DND-41 (cell line): ENCODE measurements at regions not wholly inside any gene's neighbourhood (a gene's known extent, or its start where the extent isn't known, plus 50 kb on each side); places are given as distances from the start of the nearest gene placed in this dataset.
"Not testable (repeated sequence)": the region's sequence is repeated elsewhere in the genome, so short reads cannot be mapped to it uniquely, and the experiment has no call there.

Source experiments
- ATAC-seq: fragments of 200-7000 bp; cut with Tn5 transposase; 3 replicates; pipeline ENCODE4 v1.9.1; 2021; ENCODE audit warnings: low read depth; ENCODE audit not compliant: insufficient read depth
- DNase-seq: peaks from one replicate; pipeline ENCODE4 v3.0.0-alpha.2; 2020
- H2AFZ ChIP-seq: 2 replicates; pipeline ENCODE4 v1.6.0; 2012; ENCODE audit warnings: low read depth, low read length
- H3K27ac ChIP-seq: 2 replicates; pipeline ENCODE4 v1.5.1; 2012; ENCODE audit warnings: low read length, inconsistent platforms
- H3K27me3 ChIP-seq: fragments of 200-600 bp; sonication (generic); 2 replicates; pipeline ENCODE4 v1.6.0; 2012; ENCODE audit warnings: low read length, mild to moderate bottlenecking, inconsistent platforms; ENCODE audit not compliant: insufficient read depth, poor library complexity
- H3K36me3 ChIP-seq: 2 replicates; pipeline ENCODE4 v1.5.1; 2012; ENCODE audit warnings: low read length, inconsistent platforms; ENCODE audit not compliant: insufficient read depth
- H3K4me1 ChIP-seq: 2 replicates; pipeline ENCODE4 v1.5.1; 2012; ENCODE audit warnings: mild to moderate bottlenecking, low read length; ENCODE audit not compliant: insufficient read depth
- H3K4me2 ChIP-seq: 2 replicates; pipeline ENCODE4 v1.6.0; 2012; ENCODE audit warnings: mild to moderate bottlenecking, moderate library complexity, low read length, inconsistent platforms; ENCODE audit not compliant: insufficient read depth
- H3K4me3 ChIP-seq, 2 experiments: fragments of 200-600 bp in 1 of 2; shearing (Covaris generic) in 1 of 2; 2 replicates each; pipeline ENCODE4 v1.5.1; 2012 to 2016; ENCODE audit warnings: inconsistent platforms in 2 of 2, low read length in 2 of 2, mild to moderate bottlenecking in 2 of 2, low read depth in 1 of 2, moderate library complexity in 1 of 2
- H3K79me2 ChIP-seq: 2 replicates; pipeline ENCODE4 v1.6.0; 2012; ENCODE audit warnings: low read length, inconsistent platforms; ENCODE audit not compliant: insufficient read depth
- H3K9ac ChIP-seq: 2 replicates; pipeline ENCODE4 v1.6.0; 2012; ENCODE audit warnings: low read depth, mild to moderate bottlenecking, inconsistent platforms, low read length, moderate library complexity
- H3K9me3 ChIP-seq: 2 replicates; pipeline ENCODE4 v1.5.1; 2012; ENCODE audit warnings: low read length, moderate library complexity, mild to moderate bottlenecking, inconsistent platforms; ENCODE audit not compliant: insufficient read depth, severe bottlenecking
- H4K20me1 ChIP-seq: 2 replicates; pipeline ENCODE4 v1.6.0; 2012; ENCODE audit warnings: low read length; ENCODE audit not compliant: insufficient read depth
- CTCF ChIP-seq: IDR thresholded peaks from 2 replicates; pipeline ENCODE4 v1.5.1; 2012; ENCODE audit warnings: borderline replicate concordance, low read length, moderate library complexity, mild to moderate bottlenecking; ENCODE audit not compliant: poor library complexity, severe bottlenecking; ENCODE audit errors: extremely low read depth
- EZH2 ChIP-seq: IDR thresholded peaks from 3 replicates; pipeline ENCODE4 v1.6.1; 2012; ENCODE audit warnings: borderline replicate concordance, low read depth, mild to moderate bottlenecking, moderate library complexity, low read length, inconsistent platforms; ENCODE audit not compliant: severe bottlenecking

- TF ChIP-seq EZH2, result no peak
- TF ChIP-seq CTCF, result no peak
- H3K9ac ChIP-seq, result no peak overlapping the region
- no peak overlapping the region for H3K4me3 ChIP-seq
- H3K4me1 ChIP-seq, result no peaks in the 10 kb centered on the region
- no peaks in the 10 kb centered on the region for H4K20me1 ChIP-seq
- H3K27me3 ChIP-seq, result no peaks in the 10 kb centered on the region
- no peaks in the 10 kb centered on the region for H3K9me3 ChIP-seq
- no peaks in the 10 kb centered on the region for H3K36me3 ChIP-seq
- no peak overlapping the region for H3K27ac ChIP-seq
- DNase-seq (no peak), ATAC-seq (no peak)
- H3K4me2 ChIP-seq, result no peak overlapping the region
- H2AFZ ChIP-seq, result no peak overlapping the region
- H3K79me2 ChIP-seq, result no peaks in the 10 kb centered on the region
Observed at GRCh38 chr13:76289558-76289957, 596.6 kb downstream of the KCTD12 start.

GRCh38 chr13:76286178-76286577 is 600.0 kb downstream of the KCTD12 start:
- Histone ChIP-seq H2AFZ (no peak overlapping the region), H3K79me2 (no peaks in the 10 kb centered on the region), H3K27ac (no peak overlapping the region), H3K36me3 (no peaks in the 10 kb centered on the region), H3K4me2 (no peak overlapping the region), H3K27me3 (no peaks in the 10 kb centered on the region), H3K9me3 (no peaks in the 10 kb centered on the region), H4K20me1 (no peaks in the 10 kb centered on the region), H3K4me1 (no peaks in the 10 kb centered on the region), H3K4me3 (no peak overlapping the region), H3K9ac (no peak overlapping the region)
- ATAC-seq (no peak), DNase-seq (no peak)
- TF ChIP-seq EZH2 (no peak), CTCF (no peak)

GRCh38 chr13:76285463-76285862 is 600.7 kb downstream of the KCTD12 start:
- TF ChIP-seq EZH2, result no peak
- no peak for TF ChIP-seq CTCF
- no peaks in the 10 kb centered on the region for H4K20me1 ChIP-seq
- no peaks in the 10 kb centered on the region for H3K36me3 ChIP-seq
- DNase-seq, result no peak
- H3K27me3 ChIP-seq, result no peaks in the 10 kb centered on the region
- no peak overlapping the region for H2AFZ ChIP-seq
- no peak overlapping the region for H3K4me2 ChIP-seq
- H3K27ac ChIP-seq, result no peak overlapping the region
- no peaks in the 10 kb centered on the region for H3K9me3 ChIP-seq
- H3K79me2 ChIP-seq, result no peaks in the 10 kb centered on the region
- H3K4me1 ChIP-seq, result no peaks in the 10 kb centered on the region
- no peak for ATAC-seq
- H3K4me3 ChIP-seq, result no peak overlapping the region
- H3K9ac ChIP-seq, result no peak overlapping the region

GRCh38 chr13:76279766-76280165 is 606.4 kb downstream of the KCTD12 start:
- not testable (repeated sequence) for H3K79me2 ChIP-seq, H3K36me3 ChIP-seq, DNase-seq, ATAC-seq, H3K9ac ChIP-seq, H3K27ac ChIP-seq, H3K4me3 ChIP-seq, H4K20me1 ChIP-seq, H3K27me3 ChIP-seq, H3K9me3 ChIP-seq, H3K4me2 ChIP-seq, H3K4me1 ChIP-seq, H2AFZ ChIP-seq
